GM10248 (cell line): ENCODE measurements at regions not wholly inside any gene's neighbourhood (a gene's known extent, or its start where the extent isn't known, plus 50 kb on each side); places are given as distances from the start of the nearest gene placed in this dataset.

ENCODE experiments used
- CTCF ChIA-PET: fragments of 300-600 bp; sonication (Branson Sonifier 250); formaldehyde crosslinking; extraction: SDS; loops from one replicate; lab custom pipeline; 2021; ENCODE audit warnings: antibody characterized with exemption; lab: Yijun Ruan, JAX
- POLR2A ChIA-PET: fragments of 350-650 bp; sonication (Branson Sonifier 250); formaldehyde crosslinking; extraction: SDS; loops from one replicate; lab custom pipeline; 2020; ENCODE audit warnings: antibody characterized with exemption; lab: Yijun Ruan, JAX
- DNase-seq: peaks from one replicate; pipeline ENCODE4 v3.0.0; 2012; ENCODE audit errors: extremely low spot score
- CTCF ChIP-seq: IDR thresholded peaks from 2 replicates; pipeline ENCODE4 v1.5.1; 2012; ENCODE audit warnings: mild to moderate bottlenecking, low read depth; ENCODE audit errors: extremely low read depth, missing control alignments, control extremely low read depth

DNA sequence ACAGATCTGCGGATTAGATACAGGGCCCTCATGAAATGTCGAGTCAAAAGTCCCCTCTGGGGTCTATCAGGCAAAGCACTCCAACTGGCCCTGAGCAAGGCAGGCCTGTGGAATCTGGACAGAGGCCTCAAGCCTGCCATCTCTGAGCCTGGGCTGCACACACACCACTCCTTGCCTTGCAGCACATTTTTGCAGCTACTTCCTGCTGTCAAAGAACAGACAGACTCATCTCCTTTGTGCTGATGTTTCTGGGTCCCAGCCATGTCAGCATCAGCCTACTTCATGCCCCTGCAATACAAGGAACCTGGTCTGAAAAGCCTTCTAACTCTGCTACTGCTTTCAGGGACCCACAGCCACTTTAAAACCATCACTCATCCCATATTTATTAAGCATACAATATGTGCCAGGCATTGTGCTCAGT lies 60.6 kb upstream of the IL12A start:
- TF ChIP-seq CTCF, result no peak
- POLR2A ChIA-PET, result no interaction called here
- CTCF ChIA-PET, result interaction anchor here (1.0 to 3.6 kb wide), 6 partner anchors 10 to 77 kb away, joined by 3 to 32 read pairs (median 4); partner anchors contain the start of gene IL12A
- DNase-seq, result no peak

DNA sequence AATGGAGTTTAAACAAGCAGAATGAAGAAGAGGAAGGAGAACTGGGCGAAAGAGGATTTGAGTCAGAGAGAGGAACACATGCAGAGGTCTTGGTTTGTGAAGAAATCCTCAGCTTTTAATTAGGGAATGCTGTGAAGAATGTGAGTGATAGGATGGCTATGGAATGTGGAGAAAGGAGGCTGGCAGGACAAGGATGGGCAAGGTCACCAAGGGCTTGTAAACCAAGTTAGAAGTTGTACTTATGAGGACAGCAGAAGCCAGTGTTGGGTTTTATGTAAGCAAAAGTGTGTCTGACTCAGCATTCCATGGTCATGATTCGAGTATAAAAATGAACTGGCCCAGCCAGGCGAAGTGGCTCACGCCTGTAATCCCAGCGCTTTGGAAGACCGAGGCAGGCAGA lies 60.0 kb upstream of the IL12A start:
- ChIA-PET POLR2A (no interaction called here), CTCF (interaction anchor here (1.0 to 3.6 kb wide), 17 partner anchors 9 to 479 kb away, joined by 3 to 32 read pairs (median 4); partner anchors contain the start of gene IL12A)
- no peak for DNase-seq
- no peak for TF ChIP-seq CTCF

GRCh38 chr3:159929171-159930141 lies 59.2 kb upstream of the IL12A start:
- POLR2A ChIA-PET, result no interaction called here
- DNase-seq, result peak; percentile 55
- CTCF ChIA-PET, result interaction anchor here (0.9 to 3.6 kb wide), 21 partner anchors 8 to 479 kb away, joined by 3 to 32 read pairs (median 4); partner anchors contain the start of gene IL12A
- TF ChIP-seq CTCF, result peak; percentile 46

DNA sequence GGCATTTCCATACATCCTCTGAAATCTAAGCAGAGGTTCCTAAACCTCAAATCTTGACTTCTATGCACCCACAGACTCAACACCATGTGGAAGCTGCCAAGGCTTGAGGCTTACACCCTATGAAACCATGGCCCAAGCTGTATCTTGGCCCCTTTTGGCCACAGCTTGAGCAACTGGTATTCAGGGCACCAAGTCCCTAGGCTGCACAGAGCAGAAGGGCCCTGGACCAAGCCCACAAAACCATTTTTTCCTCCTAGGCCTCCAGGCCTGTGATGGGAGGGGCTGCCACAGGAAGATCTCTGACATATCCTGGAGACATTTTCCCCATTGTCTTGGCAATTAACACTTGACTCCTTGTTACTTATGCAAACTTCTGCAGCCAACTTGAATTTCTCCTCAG lies 54.4 kb upstream of the IL12A start:
- no peak for DNase-seq
- ChIA-PET POLR2A (no interaction called here), CTCF (interaction anchor here (1.2 to 3.9 kb wide), 3 partner anchors 11 to 51 kb away, joined by 3 to 19 read pairs (median 7); no protein-coding TSS in a partner anchor)
- TF ChIP-seq CTCF, result no peak

- DNase-seq, result no peak
- POLR2A ChIA-PET, result no interaction called here
- TF ChIP-seq CTCF, result no peak
These were observed 52.1 kb upstream of the IL12A start for GRCh38 chr3:159936541-159936940.

GRCh38 chr3:159937561-159938166 lies 51.0 kb upstream of the IL12A start:
- DNase-seq, result no peak
- ChIA-PET POLR2A (no interaction called here), CTCF (interaction anchor here (0.9 to 3.7 kb wide), 11 partner anchors 9 to 66 kb away, joined by 3 to 17 read pairs (median 4); partner anchors contain the start of gene IL12A)
- TF ChIP-seq CTCF, result no peak

More at GRCh38 chr3:159936541-159936940, 52.1 kb upstream of the IL12A start:
- CTCF ChIA-PET, result interaction anchor here (1.3 to 3.7 kb wide), 5 partner anchors 8 to 54 kb away, joined by 3 to 17 read pairs (median 5); no protein-coding TSS in a partner anchor
